HT-29 (cell line): ENCODE measurements at regions not wholly inside any gene's neighbourhood (a gene's known extent, or its start where the extent isn't known, plus 50 kb on each side); places are given as distances from the start of the nearest gene placed in this dataset.

Source experiments
- DNase-seq: peaks from one replicate; pipeline ENCODE4 v3.0.0-alpha.2; 2015; ENCODE audit warnings: low spot score

GRCh38 chr9:82153032-82153431 lies 164.5 kb downstream of the SPATA31D1 start:
- DNase-seq: no peak

- no peak for DNase-seq
Measured at GRCh38 chr9:82154573-82154972, 166.0 kb downstream of the SPATA31D1 start.

GRCh38 chr9:82161876-82162275 lies 173.3 kb downstream of the SPATA31D1 start:
- no peak for DNase-seq

DNA sequence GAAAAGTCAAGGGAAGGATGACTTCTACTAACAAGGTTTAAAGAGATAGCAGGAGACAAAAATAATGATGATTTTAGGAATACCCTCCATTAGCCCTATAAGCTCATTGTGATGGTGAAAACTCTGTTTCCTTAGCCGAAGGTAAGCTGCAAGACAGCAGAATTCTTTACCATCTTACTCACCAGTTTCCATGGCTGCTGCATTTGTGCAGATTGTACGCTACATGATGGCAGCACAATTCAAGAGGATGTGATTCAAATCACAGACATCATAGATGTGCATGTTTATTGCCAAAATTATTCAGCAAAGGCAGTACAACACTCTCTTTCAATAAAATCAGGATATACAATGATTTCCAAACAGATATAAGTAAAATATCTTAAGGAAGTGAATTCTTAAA lies 175.6 kb downstream of the SPATA31D1 start:
- DNase-seq: no peak

GRCh38 chr9:82167296-82167695 lies 178.7 kb downstream of the SPATA31D1 start:
- no peak for DNase-seq

DNA sequence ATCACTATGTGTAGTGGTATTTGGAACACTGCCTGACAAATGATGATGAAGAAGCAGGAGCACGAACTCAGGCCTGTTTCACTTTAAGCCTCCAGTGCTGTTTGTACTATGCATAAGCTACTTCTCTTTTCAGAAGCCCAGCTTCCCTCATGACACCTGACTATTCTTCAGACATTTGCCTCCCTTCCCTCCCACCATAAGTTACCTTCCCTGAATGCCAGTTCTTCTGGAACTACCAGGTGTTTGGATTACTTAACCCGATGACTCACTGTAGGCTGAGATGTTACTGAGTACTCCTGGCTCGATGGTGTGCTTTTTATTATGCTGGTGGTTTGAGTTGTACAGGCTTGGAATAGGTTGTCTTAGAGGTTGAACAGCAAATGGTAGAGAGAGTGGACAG lies 180.0 kb downstream of the SPATA31D1 start:
- DNase-seq: peak; percentile 78

GRCh38 chr9:82170866-82171265 lies 182.3 kb downstream of the SPATA31D1 start:
- no peak for DNase-seq

- DNase-seq: no peak
Measured at GRCh38 chr9:82171271-82171670, 182.7 kb downstream of the SPATA31D1 start.

DNA sequence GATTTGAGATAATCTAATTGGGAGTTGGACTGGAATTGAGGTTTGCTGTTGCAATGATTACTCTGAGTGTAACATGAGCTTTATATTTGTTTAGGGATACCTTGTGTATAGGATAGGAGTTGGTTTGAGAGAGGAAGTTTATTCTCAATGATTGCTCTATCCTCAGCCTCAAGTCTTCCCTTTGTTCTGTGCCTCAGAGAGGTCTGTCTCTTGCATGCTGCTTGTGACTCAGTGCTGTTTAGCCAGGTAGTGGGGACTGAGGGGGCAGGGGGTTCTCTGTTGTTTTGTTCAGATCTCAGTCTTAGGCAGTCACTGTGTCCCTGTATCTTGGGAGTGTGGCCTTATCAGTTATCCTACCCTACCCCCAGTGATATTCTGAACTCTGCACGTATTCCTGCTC lies 192.1 kb downstream of the SPATA31D1 start:
- DNase-seq: no peak

- no peak for DNase-seq
Measured at GRCh38 chr9:82183181-82183860, 194.7 kb downstream of the SPATA31D1 start.

DNA sequence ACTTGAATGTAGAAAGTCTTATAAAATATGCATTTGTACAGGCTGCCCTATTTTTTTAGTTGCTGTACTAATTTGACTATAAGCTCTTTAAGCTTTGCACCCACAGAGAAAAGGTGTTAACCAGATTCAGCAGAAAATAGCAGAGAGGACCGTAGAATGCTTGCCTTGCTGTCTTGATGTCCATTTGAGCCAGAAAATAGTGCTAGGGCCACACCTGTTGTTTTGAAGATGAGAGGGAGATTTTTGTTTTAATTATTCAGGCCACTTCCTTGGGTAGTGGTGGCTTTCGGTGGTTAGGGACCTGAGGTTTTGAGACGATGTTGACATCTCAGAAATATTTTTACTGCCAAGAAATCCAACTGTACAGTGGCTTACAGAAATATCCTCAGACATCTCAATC lies 196.0 kb downstream of the SPATA31D1 start:
- DNase-seq: no peak

DNA sequence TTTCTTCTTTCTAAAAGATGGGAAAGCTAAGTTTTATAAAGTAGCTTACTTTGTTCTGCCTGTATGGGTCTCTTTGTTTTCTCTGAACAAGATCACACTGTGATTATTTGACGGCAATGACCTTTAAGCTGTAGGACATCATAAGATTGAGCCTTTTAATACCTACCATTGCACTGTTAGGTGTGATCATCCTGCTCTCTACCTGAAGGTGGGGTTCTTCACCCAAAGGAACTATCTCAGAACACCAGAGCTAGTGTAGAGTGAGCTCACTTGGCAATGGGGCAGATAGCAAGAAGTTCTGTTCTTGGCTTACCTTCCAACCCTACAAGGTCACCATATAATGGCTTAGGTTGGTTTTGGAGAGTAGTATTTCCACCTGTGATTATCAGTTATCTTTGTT lies 200.2 kb downstream of the SPATA31D1 start:
- peak; percentile 22 for DNase-seq

GRCh38 chr9:82191082-82191770 lies 202.7 kb downstream of the SPATA31D1 start:
- DNase-seq: no peak

- DNase-seq: no peak
Measured at GRCh38 chr9:82192211-82192610, 203.6 kb downstream of the SPATA31D1 start.

- DNase-seq: no peak
Measured at GRCh38 chr9:82196622-82197441, 208.3 kb downstream of the SPATA31D1 start.

DNA sequence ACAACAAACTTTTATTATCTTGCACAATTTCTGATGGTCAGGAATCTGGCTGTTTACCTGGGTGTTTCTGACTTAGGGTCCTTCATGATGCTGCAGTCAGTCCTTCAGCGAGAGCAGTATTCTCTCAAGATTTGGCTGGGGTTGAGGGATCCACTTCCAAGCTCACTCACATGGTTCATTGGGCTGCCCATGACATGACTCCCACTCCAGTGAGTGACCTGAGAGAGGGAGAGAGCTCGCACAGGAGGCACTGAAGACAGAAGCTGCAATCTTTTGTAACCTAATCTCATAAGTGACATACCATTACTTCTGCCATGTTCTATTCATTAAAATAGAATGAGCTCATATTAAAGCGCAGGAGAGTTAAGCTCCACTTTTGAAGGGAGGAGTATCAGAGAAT lies 212.6 kb downstream of the SPATA31D1 start:
- DNase-seq: no peak

DNA sequence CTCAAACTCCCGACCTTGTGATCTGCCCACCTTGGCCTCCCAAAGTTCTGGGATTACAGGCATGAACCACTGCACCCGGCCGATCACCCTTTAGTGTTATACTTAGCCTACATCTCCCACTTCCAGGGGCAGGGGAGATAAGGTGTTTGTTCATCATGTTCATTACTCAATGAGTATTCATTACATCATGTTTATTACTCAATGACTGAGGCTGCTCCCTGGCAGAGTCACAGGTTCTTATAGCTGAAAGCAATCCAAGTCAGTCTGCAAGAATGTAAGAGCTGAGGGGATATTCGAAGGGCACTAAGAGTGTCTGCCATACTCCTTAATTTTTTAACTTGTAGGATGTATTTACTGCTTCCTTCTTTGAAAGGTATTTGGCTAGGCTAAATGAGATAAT lies 214.2 kb downstream of the SPATA31D1 start:
- no peak for DNase-seq

DNA sequence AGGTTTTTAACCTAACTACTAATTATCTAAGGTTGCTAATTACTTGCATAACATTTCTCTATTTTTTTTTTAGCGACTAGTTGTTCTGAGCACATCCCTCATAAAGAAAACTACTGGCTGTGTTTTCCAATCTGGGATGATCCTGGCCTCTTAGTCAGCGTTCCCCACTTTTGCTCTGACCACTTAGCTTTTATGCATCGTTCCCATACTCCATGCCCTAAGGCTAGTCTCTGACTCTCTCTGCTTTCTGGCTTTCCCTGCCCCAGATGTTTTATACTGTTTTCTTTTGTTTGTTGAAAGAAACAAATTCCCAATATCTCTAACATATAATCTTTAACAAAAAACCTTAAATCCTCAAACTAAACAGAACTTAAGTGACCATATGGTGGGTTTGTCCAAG lies 217.9 kb downstream of the SPATA31D1 start:
- DNase-seq: no peak

DNA sequence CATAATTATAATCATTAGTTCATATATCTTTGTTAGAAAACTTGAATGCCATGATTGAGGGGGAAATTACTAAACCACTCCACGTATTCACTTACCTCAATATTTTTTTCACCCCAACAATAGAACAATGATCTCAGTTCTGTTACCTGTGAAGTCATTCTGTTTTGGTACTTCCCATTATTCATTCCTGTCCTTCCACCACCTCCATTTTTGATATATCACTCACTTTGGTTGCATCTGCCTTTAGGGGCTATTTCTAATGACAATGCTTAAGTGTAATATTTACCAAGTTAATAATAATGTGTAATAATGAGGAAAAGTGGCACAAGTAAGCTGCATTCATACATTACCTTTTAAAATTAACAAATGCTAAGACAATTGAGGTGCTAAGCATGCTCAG lies 218.4 kb downstream of the SPATA31D1 start:
- DNase-seq: no peak

GRCh38 chr9:82208741-82209450 lies 220.3 kb downstream of the SPATA31D1 start:
- DNase-seq: no peak

DNA sequence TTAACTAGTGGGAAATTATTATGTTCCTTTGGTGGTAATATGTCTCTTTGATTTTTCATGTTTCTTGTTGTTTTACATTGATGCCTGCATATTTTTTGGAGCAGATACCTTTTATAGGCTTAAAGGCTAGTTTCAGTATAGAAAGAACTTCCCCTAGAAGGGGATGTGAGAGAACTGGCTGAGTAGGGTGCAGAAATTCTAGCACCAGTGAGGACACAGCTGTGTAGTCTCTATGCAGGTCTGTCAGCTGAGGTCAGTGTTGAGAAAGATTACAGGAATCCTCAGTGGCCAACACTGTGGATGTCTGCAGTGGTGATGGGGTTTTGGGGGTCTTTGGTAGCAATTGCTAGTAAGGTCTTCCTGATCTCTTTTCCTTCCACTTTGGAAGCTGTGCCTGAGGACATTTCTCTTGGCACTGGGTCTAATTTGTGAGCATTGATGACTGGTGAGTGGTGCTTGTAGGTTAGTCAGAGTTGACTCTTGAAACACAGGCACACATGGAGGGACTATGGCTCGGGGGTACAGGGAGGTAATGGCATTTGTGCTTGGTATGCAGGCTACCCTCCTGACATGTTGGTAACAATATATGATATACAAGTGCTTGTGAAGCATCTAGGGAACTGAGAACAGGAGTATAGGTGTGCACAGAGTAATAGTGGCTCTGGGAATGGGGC lies 221.4 kb downstream of the SPATA31D1 start:
- no peak for DNase-seq
